HEK293 (cell line): ENCODE measurements at regions not wholly inside any gene's neighbourhood (a gene's known extent, or its start where the extent isn't known, plus 50 kb on each side); places are given as distances from the start of the nearest gene placed in this dataset.

ENCODE experiments used
- CTCF ChIA-PET: fragments of 350-600 bp; formaldehyde crosslinking; extraction: SDS; loops from one replicate; lab custom pipeline; 2021; ENCODE audit warnings: antibody characterized with exemption; lab: Yijun Ruan, JAX
- POLR2A ChIA-PET: fragments of 300-600 bp; formaldehyde crosslinking; extraction: SDS; loops from one replicate; lab custom pipeline; 2020; ENCODE audit warnings: antibody characterized with exemption, inconsistent platforms; lab: Yijun Ruan, JAX
- H3K27ac ChIP-seq: fragments of 200-500 bp; sonication (Bioruptor generic); 2 replicates; pipeline ENCODE4 v1.5.1; 2014; ENCODE audit warnings: low read depth, low read length, control low read depth, inconsistent platforms; ENCODE audit errors: extremely low read depth
- H3K36me3 ChIP-seq, 2 experiments: fragments of 200-500 bp in 1 of 2; sonication (Bioruptor generic) in 1 of 2; 1 replicate in 1 of 2; 2 replicates in 1 of 2; pipeline ENCODE4 v1.5.1; 2014 to 2017; ENCODE audit warnings: inconsistent platforms in 2 of 2, low read length in 2 of 2; ENCODE audit not compliant: control insufficient read depth in 2 of 2, insufficient read depth in 1 of 2
- H3K4me1 ChIP-seq: fragments of 200-500 bp; sonication (Bioruptor generic); 2 replicates; pipeline ENCODE4 v1.5.1; 2014; ENCODE audit warnings: mild to moderate bottlenecking, low read length, inconsistent platforms; ENCODE audit not compliant: control insufficient read depth, insufficient read depth
- H3K4me3 ChIP-seq: 2 replicates; pipeline ENCODE4 v1.5.1; 2011; ENCODE audit warnings: low read depth, mild to moderate bottlenecking, control low read depth, low read length, moderate library complexity
- H3K9me3 ChIP-seq: fragments of 200-500 bp; sonication (Bioruptor generic); 2 replicates; pipeline ENCODE4 v1.5.1; 2014; ENCODE audit warnings: low read depth, low read length, inconsistent platforms; ENCODE audit not compliant: control insufficient read depth, insufficient read depth
- CTCF ChIP-seq: fragments of 450-650 bp; formaldehyde crosslinking; IDR thresholded peaks from 2 replicates; pipeline ENCODE4 v1.5.1; 2016; ENCODE audit warnings: missing biosample characterization, missing genetic modification characterization
- INSM2 ChIP-seq: fragments of 450-650 bp; formaldehyde crosslinking; IDR thresholded peaks from 2 replicates; pipeline ENCODE4 v1.5.1; 2016; ENCODE audit warnings: missing biosample characterization, missing genetic modification characterization
- RBAK ChIP-seq: fragments of 450-650 bp; formaldehyde crosslinking; IDR thresholded peaks from 2 replicates; pipeline ENCODE4 v1.5.1; 2016; ENCODE audit warnings: missing biosample characterization, missing genetic modification characterization
- REST ChIP-seq: fragments of 450-650 bp; formaldehyde crosslinking; IDR thresholded peaks from 2 replicates; pipeline ENCODE4 v1.5.1; 2016; ENCODE audit warnings: missing biosample characterization, missing genetic modification characterization
- YY1 ChIP-seq: fragments of 450-650 bp; formaldehyde crosslinking; IDR thresholded peaks from 2 replicates; pipeline ENCODE4 v1.5.1; 2018; ENCODE audit warnings: missing biosample characterization, missing genetic modification characterization
- ZBTB7A ChIP-seq: fragments of 450-650 bp; formaldehyde crosslinking; IDR thresholded peaks from 2 replicates; pipeline ENCODE4 v1.5.1; 2016; ENCODE audit warnings: low read depth, missing biosample characterization, missing genetic modification characterization
- ZFP37 ChIP-seq: fragments of 450-650 bp; formaldehyde crosslinking; IDR thresholded peaks from 2 replicates; pipeline ENCODE4 v1.5.1; 2016; ENCODE audit warnings: missing biosample characterization, missing genetic modification characterization
- ZNF157 ChIP-seq: fragments of 450-650 bp; formaldehyde crosslinking; IDR thresholded peaks from 2 replicates; pipeline ENCODE4 v1.5.1; 2016; ENCODE audit warnings: missing biosample characterization, missing genetic modification characterization
- ZNF223 ChIP-seq: fragments of 450-650 bp; formaldehyde crosslinking; IDR thresholded peaks from 2 replicates; pipeline ENCODE4 v1.5.1; 2016; ENCODE audit warnings: missing biosample characterization, missing genetic modification characterization
- ZNF280C ChIP-seq: fragments of 450-650 bp; formaldehyde crosslinking; IDR thresholded peaks from 2 replicates; pipeline ENCODE4 v1.5.1; 2016; ENCODE audit warnings: missing biosample characterization, missing genetic modification characterization
- ZNF292 ChIP-seq: fragments of 450-650 bp; formaldehyde crosslinking; IDR thresholded peaks from 2 replicates; pipeline ENCODE4 v1.5.1; 2016; ENCODE audit warnings: low read depth, missing biosample characterization, missing genetic modification characterization, borderline replicate concordance
- ZNF37A ChIP-seq: fragments of 450-650 bp; IDR thresholded peaks from 2 replicates; pipeline ENCODE4 v1.5.1; 2018; ENCODE audit warnings: missing biosample characterization, missing genetic modification characterization
- ZNF416 ChIP-seq: fragments of 450-650 bp; formaldehyde crosslinking; IDR thresholded peaks from 2 replicates; pipeline ENCODE4 v1.5.1; 2016; ENCODE audit warnings: missing biosample characterization, missing genetic modification characterization
- ZNF488 ChIP-seq: fragments of 450-650 bp; formaldehyde crosslinking; IDR thresholded peaks from 2 replicates; pipeline ENCODE4 v1.5.1; 2016; ENCODE audit warnings: missing biosample characterization, missing genetic modification characterization
- ZNF501 ChIP-seq: fragments of 450-650 bp; formaldehyde crosslinking; IDR thresholded peaks from 2 replicates; pipeline ENCODE4 v1.5.1; 2016; ENCODE audit warnings: missing biosample characterization, missing genetic modification characterization
- ZNF513 ChIP-seq: fragments of 450-650 bp; IDR thresholded peaks from 2 replicates; pipeline ENCODE4 v1.5.1; 2018; ENCODE audit warnings: missing biosample characterization, missing genetic modification characterization
- ZNF704 ChIP-seq: fragments of 450-650 bp; formaldehyde crosslinking; IDR thresholded peaks from 2 replicates; pipeline ENCODE4 v1.5.1; 2016; ENCODE audit warnings: missing biosample characterization, missing genetic modification characterization

- TF ChIP-seq REST (tag by site-specific recombination) (no peak), ZNF157 (tag by site-specific recombination) (no peak), RBAK (tag by site-specific recombination) (no peak), ZNF501 (tag by site-specific recombination) (no peak)
These were observed 65.7 kb upstream of the ATP12A start (continued) for GRCh38 chr13:24614306-24615080.

- Histone ChIP-seq H3K4me1 (no peaks in the 10 kb centered on the region), H3K9me3 (no peaks in the 10 kb centered on the region), H3K4me3 (no peak overlapping the region), H3K27ac (no peak overlapping the region), H3K36me3 (no peaks in the 10 kb centered on the region)
- CTCF ChIA-PET, result interaction anchor here (0.6 kb wide), 1 partner anchor 386 kb away, joined by 3 read pairs; no protein-coding TSS in a partner anchor
- POLR2A ChIA-PET, result no interaction called here
- TF ChIP-seq CTCF (no peak), ZNF416 (tag by site-specific recombination) (no peak), ZFP37 (tag by site-specific recombination) (no peak), ZNF501 (tag by site-specific recombination) (no peak), ZNF704 (tag by site-specific recombination) (no peak)
These were observed 65.1 kb upstream of the ATP12A start for GRCh38 chr13:24615114-24615513.

- Histone ChIP-seq H3K9me3 (no peaks in the 10 kb centered on the region), H3K4me1 (no peaks in the 10 kb centered on the region), H3K36me3 (no peaks in the 10 kb centered on the region), H3K4me3 (no peak overlapping the region), H3K27ac (no peak overlapping the region)
- ChIA-PET POLR2A (no interaction called here), CTCF (interaction anchor here (0.6 kb wide), 1 partner anchor 387 kb away, joined by 3 read pairs; no protein-coding TSS in a partner anchor)
- no peak for TF ChIP-seq ZNF37A (tag by site-specific recombination)
- no peak for TF ChIP-seq ZNF280C (tag by site-specific recombination)
- no peak for TF ChIP-seq ZNF292 (tag by site-specific recombination)
- TF ChIP-seq ZNF223 (tag by site-specific recombination), result no peak
- no peak for TF ChIP-seq ZBTB7A (tag by site-specific recombination)
- TF ChIP-seq ZNF488, result no peak
- TF ChIP-seq ZNF513 (tag by site-specific recombination), result no peak
- no peak for TF ChIP-seq YY1 (tag by site-specific recombination)
- TF ChIP-seq INSM2 (tag by site-specific recombination), result no peak
These were observed 64.2 kb upstream of the ATP12A start for GRCh38 chr13:24615911-24616472.
